ENCODE measurements at regions not wholly inside any gene's neighbourhood (a gene's known extent, or its start where the extent isn't known, plus 50 kb on each side); places are given as distances from the start of the nearest gene placed in this dataset.

- DNase-seq, result no peak
These were observed 238.4 kb downstream of the PLPP3 start for GRCh38 chr1:56340977-56341376.

GRCh38 chr1:56339786-56340465 is 239.4 kb downstream of the PLPP3 start:
- DNase-seq, result no peak

DNA sequence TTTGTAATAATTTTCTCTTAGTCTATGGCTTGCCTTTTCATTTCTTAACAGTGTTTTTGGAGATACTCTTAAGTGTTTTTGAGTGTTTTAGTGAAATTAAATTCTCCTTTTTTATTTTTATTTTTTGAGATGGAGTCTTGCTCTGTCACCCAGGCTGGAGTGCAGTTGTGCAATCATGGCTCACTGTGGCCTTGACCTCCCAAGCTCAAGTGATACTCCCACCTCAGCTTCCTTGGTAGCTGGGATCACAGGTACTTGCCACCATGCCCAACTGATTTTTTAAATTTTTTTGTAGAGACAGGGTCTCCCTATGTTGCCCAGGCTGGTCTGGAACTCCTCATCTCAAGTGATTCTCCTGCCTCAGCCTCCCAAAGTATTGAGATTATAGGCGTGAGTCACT is 240.3 kb downstream of the PLPP3 start:
- DNase-seq, result no peak

GRCh38 chr1:56336982-56337381 is 242.4 kb downstream of the PLPP3 start:
- DNase-seq, result no peak

DNA sequence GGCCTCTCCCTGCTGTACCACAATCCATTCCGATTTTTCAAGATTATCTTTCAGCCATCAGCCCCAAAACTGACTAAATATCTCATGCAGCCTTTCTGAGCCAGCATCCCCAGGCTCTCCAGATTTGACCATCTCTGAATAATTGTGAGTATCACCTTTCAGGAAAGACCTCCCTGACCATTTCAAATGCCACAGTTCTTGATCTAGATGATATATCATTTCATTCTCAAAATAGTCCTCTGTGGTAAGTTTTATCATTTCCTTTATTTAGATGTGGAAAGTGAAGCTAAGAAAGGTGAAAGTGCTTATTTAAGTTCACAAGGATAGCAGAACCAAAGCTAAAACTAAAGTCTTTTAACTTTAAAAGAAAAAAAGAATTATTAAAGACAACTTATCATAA is 244.0 kb downstream of the PLPP3 start:
- no peak for DNase-seq

DNA sequence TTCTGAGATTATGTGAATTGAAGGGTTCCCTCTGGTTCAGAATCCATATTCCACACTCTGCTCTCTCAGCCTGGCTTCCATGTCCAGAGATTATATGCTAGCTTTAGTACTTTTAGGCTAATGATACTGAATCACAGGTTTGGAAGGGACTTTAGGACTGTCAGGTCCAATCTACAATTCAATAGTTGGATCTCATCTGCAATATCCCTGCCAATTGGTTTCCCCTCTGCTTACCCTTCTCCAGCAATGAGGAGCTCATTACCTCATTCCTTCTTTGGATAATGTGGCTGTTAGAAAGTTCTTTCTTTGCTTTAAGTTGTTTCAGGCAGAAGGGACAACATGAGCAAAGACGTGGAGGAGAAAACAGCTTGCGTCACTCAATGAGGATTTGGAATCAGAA is 245.3 kb downstream of the PLPP3 start:
- DNase-seq, result no peak

- DNase-seq, result no peak
These were observed 245.9 kb downstream of the PLPP3 start for GRCh38 chr1:56333461-56333860.

- no peak for DNase-seq
These were observed 247.3 kb downstream of the PLPP3 start for GRCh38 chr1:56331892-56332567.

- DNase-seq, result no peak
These were observed 248.0 kb downstream of the PLPP3 start for GRCh38 chr1:56331207-56331891.

DNA sequence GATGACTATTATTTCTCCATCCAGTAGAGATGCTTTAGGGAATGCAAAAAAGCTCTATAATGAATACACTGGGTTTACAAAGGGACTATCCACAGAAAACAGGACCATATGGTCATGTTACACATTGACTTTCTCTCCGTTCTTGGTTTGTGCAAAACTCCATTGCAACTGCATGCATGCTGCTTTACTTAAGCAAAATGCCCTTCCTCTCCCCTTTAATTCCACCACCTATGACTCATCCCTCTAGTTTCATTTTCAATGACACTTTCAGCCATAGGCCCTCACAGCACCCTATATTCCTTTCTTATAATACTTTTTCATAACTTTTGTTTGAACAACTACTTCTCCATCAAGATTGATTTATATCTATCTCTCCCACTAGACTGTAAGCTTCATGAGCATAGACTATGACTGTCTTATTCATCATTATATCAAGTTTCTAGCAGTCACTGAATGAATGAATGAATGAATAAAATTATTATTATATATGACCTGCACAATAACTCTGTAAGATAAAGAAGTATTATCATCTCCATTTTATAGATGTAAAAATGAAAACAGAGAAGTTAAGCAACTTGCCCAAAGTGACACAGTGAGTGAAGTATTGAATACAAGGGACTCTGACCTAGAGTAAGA is 248.9 kb downstream of the PLPP3 start:
- no peak for DNase-seq

GRCh38 chr1:56329970-56330369 is 249.4 kb downstream of the PLPP3 start:
- no peak for DNase-seq

GRCh38 chr1:56327195-56327594 is 252.2 kb downstream of the PLPP3 start:
- DNase-seq, result no peak

DNA sequence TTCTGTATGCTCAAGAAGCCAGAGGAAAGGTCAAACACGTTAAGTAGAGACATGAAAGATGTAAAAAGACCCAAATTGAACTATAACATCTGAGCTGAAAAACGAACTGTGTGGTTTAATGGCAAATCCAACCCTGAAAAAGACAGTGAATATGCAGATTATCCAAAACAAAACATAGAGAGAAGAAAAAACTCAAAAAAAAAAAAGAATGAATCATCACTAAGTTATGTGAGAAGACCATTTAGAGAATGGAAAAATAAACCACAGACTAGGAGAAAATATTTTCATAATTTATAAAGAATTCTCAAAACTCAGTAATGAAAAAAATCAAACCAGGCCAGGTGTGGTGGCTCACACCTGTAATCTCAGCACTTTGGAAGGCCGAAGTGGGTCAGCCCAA is 253.3 kb downstream of the PLPP3 start:
- DNase-seq, result no peak

GRCh38 chr1:56324504-56324903 is 254.9 kb downstream of the PLPP3 start:
- DNase-seq, result no peak

- DNase-seq, result no peak
These were observed 257.2 kb downstream of the PLPP3 start for GRCh38 chr1:56322211-56322610.

GRCh38 chr1:56321150-56321490 is 258.2 kb downstream of the PLPP3 start:
- DNase-seq, result no peak

DNA sequence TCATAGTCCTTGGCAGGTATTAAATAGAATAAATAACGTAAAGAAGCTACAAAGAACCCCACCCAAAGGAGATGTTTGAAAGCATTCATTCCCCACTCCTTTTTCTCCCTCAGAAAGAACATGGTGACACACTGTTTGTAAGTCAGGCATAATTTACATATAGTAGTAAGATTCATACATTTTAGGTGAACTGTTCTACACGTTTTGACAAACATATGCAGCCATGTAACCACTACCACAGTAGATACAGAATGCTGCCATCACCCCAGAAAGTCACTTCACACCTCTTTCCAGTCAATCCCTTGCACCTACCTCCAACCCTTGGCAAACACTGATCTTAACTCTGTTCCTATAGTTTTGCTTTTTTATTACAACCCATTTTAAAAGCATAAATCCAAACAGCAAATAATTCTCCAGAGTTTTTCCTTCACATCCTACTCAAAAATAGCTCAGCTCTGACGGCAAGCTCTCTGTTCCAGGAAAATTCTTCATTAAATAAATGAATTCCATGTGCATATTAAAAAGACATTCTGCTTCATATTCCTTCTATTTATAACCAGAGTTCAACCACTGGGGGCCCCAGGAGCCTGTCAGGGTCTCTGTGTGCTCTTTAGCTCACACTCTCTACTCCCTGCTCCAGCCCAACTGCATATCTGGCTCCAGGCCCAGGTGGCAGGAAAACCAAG is 258.8 kb downstream of the PLPP3 start:
- no peak for DNase-seq

GRCh38 chr1:56317722-56318121 is 261.6 kb downstream of the PLPP3 start:
- no peak for DNase-seq

GRCh38 chr1:56315293-56315942 is 263.9 kb downstream of the PLPP3 start:
- DNase-seq, result no peak

DNA sequence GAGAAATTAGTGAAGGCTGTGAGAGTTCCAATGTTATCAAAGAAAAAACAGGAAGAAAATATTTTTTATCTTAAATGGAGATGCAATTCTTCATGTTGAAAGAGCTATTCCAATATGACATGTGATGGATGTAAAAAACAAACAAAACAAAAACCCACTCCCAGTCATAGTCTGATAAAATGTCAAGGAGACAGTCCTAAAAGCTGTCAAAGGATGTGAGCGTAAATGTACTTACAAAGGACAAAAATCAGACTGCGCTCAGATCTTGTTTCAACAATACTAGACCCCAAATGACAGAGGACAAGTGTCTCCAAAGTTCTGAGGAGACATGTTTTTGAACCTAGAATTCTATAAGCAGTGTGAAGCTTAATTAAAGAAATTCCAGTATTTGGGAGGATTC is 265.8 kb downstream of the PLPP3 start:
- no peak for DNase-seq

DNA sequence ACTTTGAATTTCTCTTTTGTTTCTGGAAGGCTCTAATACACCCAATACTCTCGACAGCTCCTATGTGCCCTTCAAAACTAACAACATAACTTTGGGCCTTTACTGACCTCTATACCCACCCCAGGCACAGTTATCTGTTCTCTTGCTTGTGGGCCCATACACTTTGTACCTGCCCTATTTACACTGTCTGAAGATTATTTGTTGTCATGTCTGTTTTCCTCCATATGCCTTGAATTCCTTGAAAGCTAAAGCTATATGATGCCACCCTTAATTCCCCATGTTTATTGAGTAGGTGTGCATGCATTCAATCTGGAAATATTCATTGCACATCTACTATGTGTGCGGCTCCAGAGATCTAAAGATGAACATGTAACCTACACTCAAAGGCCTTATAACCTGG is 267.6 kb downstream of the PLPP3 start:
- no peak for DNase-seq

- no peak for DNase-seq
These were observed 268.4 kb downstream of the PLPP3 start for GRCh38 chr1:56310945-56311344.

DNA sequence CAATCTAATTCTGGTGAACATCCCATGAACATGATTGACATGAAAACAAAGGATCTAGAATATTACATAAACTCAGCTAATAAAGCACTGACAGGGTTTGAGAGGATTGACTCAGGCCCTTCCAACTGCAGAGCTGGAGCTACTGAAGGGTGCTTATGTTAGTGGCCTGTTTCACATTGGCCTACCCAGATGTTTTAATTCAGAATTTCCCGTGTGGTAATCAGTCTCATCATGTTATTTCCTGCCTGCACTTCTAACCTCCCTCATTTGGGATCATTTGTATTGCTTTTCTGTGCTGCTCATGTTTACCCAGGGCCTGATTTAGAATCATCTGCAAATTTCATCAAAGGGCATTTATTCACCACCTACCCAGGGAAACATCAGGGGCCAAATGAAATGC is 270.3 kb downstream of the PLPP3 start:
- DNase-seq, result no peak
